ENCODE measurements at regions not wholly inside any gene's neighbourhood (a gene's known extent, or its start where the extent isn't known, plus 50 kb on each side); places are given as distances from the start of the nearest gene placed in this dataset.

- Histone ChIP-seq H3K9me3 (ENCODE audit: control insufficient read depth, insufficient read depth, low read length) (no peaks in the 10 kb centered on the region; the same call in 1 of the 2 replicates), H2AFZ (replicated peaks; ENCODE audit: low read length, poor library complexity) (no peak overlapping the region), H3K14ac (replicated peaks; ENCODE audit: low read depth, low read length) (no peak overlapping the region), H3K4me3 (ENCODE audit: insufficient read depth, low read depth, low read length) (no peak overlapping the region), H3K9me1 (ENCODE audit: insufficient read depth, low read length) (no peaks in the 10 kb centered on the region), H4K91ac (ENCODE audit: insufficient read depth, low read depth, low read length) (no peak overlapping the region), H3K79me1 (ENCODE audit: low read depth in 1 of 2, low read length in 2 of 2) (no peaks in the 10 kb centered on the region), H2BK5ac (ENCODE audit: low read depth, low read length, poor library complexity, severe bottlenecking) (no peak overlapping the region), H2BK120ac (ENCODE audit: low read depth, low read length) (no peak overlapping the region), H3K18ac (ENCODE audit: low read depth, low read length) (no peak overlapping the region), H4K8ac (ENCODE audit: low read depth in 2 of 2, low read length in 2 of 2) (no peak overlapping the region), H2AK5ac (ENCODE audit: low read depth, low read length) (no peak overlapping the region), H3K27ac (ENCODE audit: insufficient read depth, low read length) (no peak overlapping the region), H3K36me3 (ENCODE audit: control insufficient read depth, insufficient read depth, low read length) (no peaks in the 10 kb centered on the region), H4K20me1 (ENCODE audit: insufficient read depth, low read length) (no peaks in the 10 kb centered on the region), H3K4me2 (ENCODE audit: low read depth, low read length) (no peak overlapping the region), H3K27me3 (ENCODE audit: control insufficient read depth, insufficient read depth, low read length) (no peaks in the 10 kb centered on the region), H2BK15ac (ENCODE audit: low read depth, low read length) (no peak overlapping the region), H4K5ac (ENCODE audit: low read depth, low read length) (no peak overlapping the region), H3K23ac (ENCODE audit: low read depth, low read length) (no peak overlapping the region), H2BK20ac (ENCODE audit: low read depth, low read length) (no peak overlapping the region), H3K9ac (ENCODE audit: low read depth, low read length) (no peak overlapping the region), H2AK9ac (replicated peaks; ENCODE audit: low read depth, low read length, poor library complexity) (no peak overlapping the region), H3K4ac (ENCODE audit: low read depth, low read length) (no peak overlapping the region), H3K56ac (ENCODE audit: extremely low read depth, insufficient read depth, low read length) (no peak overlapping the region), H3K4me1 (ENCODE audit: control insufficient read depth, insufficient read depth, low read length) (no peaks in the 10 kb centered on the region)
- TF ChIP-seq RFX5 (IDR thresholded peaks at IDR 0.05; ENCODE audit: low read depth, low read length) (no peak), POLR2A (IDR thresholded peaks at IDR 0.05; ENCODE audit: low read depth, low read length) (no peak), NFE2L2 (IDR thresholded peaks at IDR 0.05; ENCODE audit: low read depth, low read length) (no peak), USF2 (IDR thresholded peaks at IDR 0.05; ENCODE audit: low read depth, low read length) (no peak), FOS (IDR thresholded peaks at IDR 0.05; ENCODE audit: low read depth, low read length) (no peak), SMC3 (IDR thresholded peaks at IDR 0.05; ENCODE audit: low read depth, low read length) (no peak), RCOR1 (IDR thresholded peaks at IDR 0.05; ENCODE audit: insufficient replicate concordance, low read length) (no peak), BHLHE40 (IDR thresholded peaks at IDR 0.05; ENCODE audit: low read depth, low read length) (no peak), CTCF (conservative IDR thresholded peaks at IDR 0.05; ENCODE audit: low read depth, low read length) (no peak), ELK1 (IDR thresholded peaks at IDR 0.05; ENCODE audit: borderline replicate concordance, low read depth, low read length) (no peak)
- WGBS, 2 experiments (ENCODE audit: extremely low coverage in 2 of 2, insufficient read length in 1 of 2) = no CpG with 5 or more reads among the region's 2 CpGs
- ATAC-seq (ENCODE audit: low read depth) = no peak
- BruUV-seq (replicated peaks) = no TSS peak
- in situ Hi-C loops (cut with MboI; ENCODE audit: low sequenced_read_pairs) = no loop called here
- intact Hi-C loops (cut with micrococcal nuclease) = no loop called here
- dilution Hi-C loops (cut with HindIII; ENCODE audit: low sequenced_read_pairs, unreplicated experiment) = no loop called here
- CTCF ChIA-PET = no interaction called here
- DNase-seq = no peak
- POLR2A ChIA-PET (ENCODE audit: unreplicated experiment) = no interaction called here
Measured at GRCh38 chr7:118467381-118467780, 242.9 kb downstream of the ANKRD7 start.

Measured in IMR-90 (cell line).